ENCODE measurements at regions not wholly inside any gene's neighbourhood (a gene's known extent, or its start where the extent isn't known, plus 50 kb on each side); places are given as distances from the start of the nearest gene placed in this dataset.

GRCh38 chr7:36023033-36023560 is 130.0 kb upstream of the EEPD1 start:
- peaks cover 0 to 25% (median 0%) of the 10 kb centered on the region in 9 donors for H3K4me1 ChIP-seq
- H3K27me3 ChIP-seq = no peaks in the 10 kb centered on the region
- WGBS, 2 donors = 86% methylated on average over 2 of the region's 2 CpGs
- H3K36me3 ChIP-seq = no peaks in the 10 kb centered on the region
- intact Hi-C loops (cut with DNase I) = no loop called here
- no peak for DNase-seq
- no peak overlapping the region for H3K27ac ChIP-seq
- no peak for ATAC-seq
- H3K9me3 ChIP-seq = no peaks in the 10 kb centered on the region
- TF ChIP-seq CTCF (IDR thresholded peaks at IDR 0.05) = no peak
- H3K4me3 ChIP-seq = no peak overlapping the region

- H3K4me3 ChIP-seq = no peak overlapping the region
- no peaks in the 10 kb centered on the region for H3K36me3 ChIP-seq
- H3K27me3 ChIP-seq = no peaks in the 10 kb centered on the region
- H3K27ac ChIP-seq = no peak overlapping the region
- 70 to 78% methylated on average over 4 of the region's 4 CpGs for WGBS, 2 donors
- intact Hi-C loops (cut with DNase I) = no loop called here
- H3K9me3 ChIP-seq = no peaks in the 10 kb centered on the region
- peaks cover 0 to 25% (median 0%) of the 10 kb centered on the region in 9 donors for H3K4me1 ChIP-seq
- DNase-seq (no peak), ATAC-seq (peak in 1 of 8 donors; percentile 30)
- TF ChIP-seq CTCF (IDR thresholded peaks at IDR 0.05) = no peak
Observed at GRCh38 chr7:36025190-36025589, 127.9 kb upstream of the EEPD1 start.

- no peaks in the 10 kb centered on the region for H3K36me3 ChIP-seq
Observed at GRCh38 chr7:36029311-36029710, 123.7 kb upstream of the EEPD1 start.

GRCh38 chr7:36029853-36030515 is 123.1 kb upstream of the EEPD1 start:
- DNase-seq (no peak), ATAC-seq (no peak)
- Histone ChIP-seq H3K9me3 (no peaks in the 10 kb centered on the region), H3K4me1 (peaks cover 0 to 25% (median 3%) of the 10 kb centered on the region in 9 donors), H3K27ac (no peak overlapping the region), H3K4me3 (no peak overlapping the region), H3K27me3 (no peaks in the 10 kb centered on the region), H3K36me3 (no peaks in the 10 kb centered on the region)
- no peak for TF ChIP-seq CTCF (IDR thresholded peaks at IDR 0.05)
- intact Hi-C loops (cut with DNase I) = loop anchor here in 1 of 10 donors (5.0 kb wide), 1 partner anchor 33 kb away; no protein-coding TSS in a partner anchor
- WGBS, 2 donors = 81 to 84% methylated on average over 3 of the region's 3 CpGs

More at GRCh38 chr7:36029311-36029710, 123.7 kb upstream of the EEPD1 start:
- intact Hi-C loops (cut with DNase I) = no loop called here
- WGBS, 2 donors = 65 to 67% methylated on average over 4 of the region's 4 CpGs
- no peaks in the 10 kb centered on the region for H3K9me3 ChIP-seq
- peaks cover 0 to 18% (median 0%) of the 10 kb centered on the region in 9 donors for H3K4me1 ChIP-seq
- no peak for TF ChIP-seq CTCF (IDR thresholded peaks at IDR 0.05)
- no peaks in the 10 kb centered on the region for H3K27me3 ChIP-seq
- no peak overlapping the region for H3K27ac ChIP-seq
- DNase-seq (no peak), ATAC-seq (no peak)
- H3K4me3 ChIP-seq = no peak overlapping the region

Data from heart right ventricle (tissue), 16 donors.